IMR-90 (cell line): ENCODE measurements at regions not wholly inside any gene's neighbourhood (a gene's known extent, or its start where the extent isn't known, plus 50 kb on each side); places are given as distances from the start of the nearest gene placed in this dataset.

ENCODE experiments used
- ATAC-seq: fragments of 200-7000 bp; cut with Tn5 transposase; 2 replicates; pipeline ENCODE4 v1.9.1; 2020; ENCODE audit warnings: low read depth, mild to moderate bottlenecking, moderate library complexity
- BruUV-seq: library from RNA; stranded (reverse); fragments of 400-500 nt; replicated peaks from 2 replicates; lab custom pipeline; 2021; lab: Mats Ljungman, UMichigan
- CTCF ChIA-PET: fragments of 300-600 bp; formaldehyde crosslinking; extraction: SDS; loops from one replicate; lab custom pipeline; 2021; ENCODE audit warnings: antibody characterized with exemption; lab: Yijun Ruan, JAX
- POLR2A ChIA-PET: fragments of 300-600 bp; sonication (Branson Sonifier 250); formaldehyde crosslinking; loops from one replicate; lab custom pipeline; 2022; ENCODE audit warnings: antibody characterized with exemption; ENCODE audit not compliant: unreplicated experiment; lab: Charles Lee
- DNase-seq: peaks from one replicate; pipeline ENCODE4 v3.0.0; 2013
- H2AFZ ChIP-seq: replicated peaks from 2 replicates; pipeline ENCODE3; 2013; ENCODE audit warnings: low read length, mild to moderate bottlenecking; ENCODE audit not compliant: poor library complexity
- H2AK5ac ChIP-seq: 2 replicates; pipeline ENCODE4 v1.6.1; 2013; ENCODE audit warnings: low read depth, low read length, inconsistent platforms
- H2AK9ac ChIP-seq: replicated peaks from 2 replicates; pipeline ENCODE3; 2013; ENCODE audit warnings: mild to moderate bottlenecking, low read depth, low read length, moderate library complexity; ENCODE audit not compliant: poor library complexity
- H2BK120ac ChIP-seq: 2 replicates; pipeline ENCODE4 v1.6.1; 2013; ENCODE audit warnings: low read depth, low read length, inconsistent platforms
- H2BK15ac ChIP-seq: 3 replicates; pipeline ENCODE4 v1.6.1; 2013; ENCODE audit warnings: low read depth, low read length, inconsistent platforms
- H2BK20ac ChIP-seq: 2 replicates; pipeline ENCODE4 v1.6.1; 2013; ENCODE audit warnings: low read depth, mild to moderate bottlenecking, inconsistent platforms, low read length, moderate library complexity
- H2BK5ac ChIP-seq: 2 replicates; pipeline ENCODE4 v1.6.1; 2013; ENCODE audit warnings: mild to moderate bottlenecking, low read depth, low read length, inconsistent platforms; ENCODE audit not compliant: poor library complexity, severe bottlenecking
- H3K14ac ChIP-seq: replicated peaks from 2 replicates; pipeline ENCODE4 v1.6.1; 2013; ENCODE audit warnings: low read depth, low read length, inconsistent platforms
- H3K18ac ChIP-seq: 2 replicates; pipeline ENCODE4 v1.6.1; 2013; ENCODE audit warnings: low read depth, low read length, control low read depth
- H3K23ac ChIP-seq: 2 replicates; pipeline ENCODE4 v1.6.1; 2013; ENCODE audit warnings: low read depth, low read length, inconsistent platforms
- H3K27ac ChIP-seq: 2 replicates; pipeline ENCODE4 v1.5.1; 2013; ENCODE audit warnings: mild to moderate bottlenecking, control low read depth, low read length; ENCODE audit not compliant: insufficient read depth
- H3K27me3 ChIP-seq: 2 replicates; pipeline ENCODE4 v1.6.1; 2013; ENCODE audit warnings: low read length; ENCODE audit not compliant: control insufficient read depth, insufficient read depth
- H3K36me3 ChIP-seq: 2 replicates; pipeline ENCODE4 v1.6.1; 2013; ENCODE audit warnings: low read length, mixed read lengths; ENCODE audit not compliant: control insufficient read depth, insufficient read depth
- H3K4ac ChIP-seq: 2 replicates; pipeline ENCODE4 v1.6.1; 2013; ENCODE audit warnings: low read depth, low read length, inconsistent platforms
- H3K4me1 ChIP-seq: 2 replicates; pipeline ENCODE4 v1.6.1; 2013; ENCODE audit warnings: low read length, mixed read lengths; ENCODE audit not compliant: control insufficient read depth, insufficient read depth
- H3K4me2 ChIP-seq: 2 replicates; pipeline ENCODE4 v1.6.1; 2013; ENCODE audit warnings: low read depth, mild to moderate bottlenecking, control low read depth, low read length, moderate library complexity
- H3K4me3 ChIP-seq: 2 replicates; pipeline ENCODE4 v1.5.1; 2013; ENCODE audit warnings: low read depth, mild to moderate bottlenecking, control low read depth, low read length, moderate library complexity; ENCODE audit not compliant: insufficient read depth
- H3K56ac ChIP-seq: 2 replicates; pipeline ENCODE4 v1.6.1; 2013; ENCODE audit warnings: low read length, inconsistent platforms; ENCODE audit not compliant: insufficient read depth; ENCODE audit errors: extremely low read depth
- H3K79me1 ChIP-seq, 2 experiments: 2 replicates each; pipeline ENCODE4 v1.6.1; 2013; ENCODE audit warnings: low read length in 2 of 2, inconsistent platforms in 1 of 2, low read depth in 1 of 2
- H3K9ac ChIP-seq: 2 replicates; pipeline ENCODE4 v1.6.1; 2013; ENCODE audit warnings: low read depth, low read length, control low read depth
- H3K9me1 ChIP-seq: 2 replicates; pipeline ENCODE4 v1.6.1; 2013; ENCODE audit warnings: low read length, inconsistent platforms; ENCODE audit not compliant: insufficient read depth
- H3K9me3 ChIP-seq: 2 replicates; pipeline ENCODE4 v1.6.1; 2013; ENCODE audit warnings: low read length; ENCODE audit not compliant: control insufficient read depth, insufficient read depth
- H4K20me1 ChIP-seq: 2 replicates; pipeline ENCODE4 v1.6.1; 2013; ENCODE audit warnings: low read length, inconsistent platforms; ENCODE audit not compliant: insufficient read depth
- H4K5ac ChIP-seq: 2 replicates; pipeline ENCODE4 v1.6.1; 2013; ENCODE audit warnings: mild to moderate bottlenecking, low read depth, low read length, control low read depth
- H4K8ac ChIP-seq, 2 experiments: 2 replicates each; pipeline ENCODE4 v1.6.1; 2013; ENCODE audit warnings: low read depth in 2 of 2, low read length in 2 of 2, control low read depth in 1 of 2, inconsistent platforms in 1 of 2
- H4K91ac ChIP-seq: 2 replicates; pipeline ENCODE4 v1.6.1; 2013; ENCODE audit warnings: low read depth, low read length, inconsistent platforms; ENCODE audit not compliant: insufficient read depth
- BHLHE40 ChIP-seq: fragments of 150-350 bp; IDR thresholded peaks from 2 replicates; pipeline ENCODE4 v1.6.1; 2016; ENCODE audit warnings: mild to moderate bottlenecking, low read depth, low read length
- CHD1 ChIP-seq: IDR thresholded peaks from 2 replicates; pipeline ENCODE4 v1.6.1; 2012; ENCODE audit warnings: low read depth, low read length, improper control_type of control experiment
- FOS ChIP-seq: fragments of 150-350 bp; IDR thresholded peaks from 2 replicates; pipeline ENCODE4 v1.6.1; 2016; ENCODE audit warnings: low read depth, low read length
- MAFK ChIP-seq: IDR thresholded peaks from 2 replicates; pipeline ENCODE4 v1.6.1; 2012; ENCODE audit warnings: low read depth, low read length, improper control_type of control experiment
- MAZ ChIP-seq: IDR thresholded peaks from 2 replicates; pipeline ENCODE4 v1.6.1; 2012; ENCODE audit warnings: low read depth, mild to moderate bottlenecking, low read length, improper control_type of control experiment, moderate library complexity, borderline replicate concordance
- MXI1 ChIP-seq: IDR thresholded peaks from 2 replicates; pipeline ENCODE4 v1.6.1; 2012; ENCODE audit warnings: low read depth, mild to moderate bottlenecking, low read length, moderate library complexity, borderline replicate concordance
- RAD21 ChIP-seq: IDR thresholded peaks from 2 replicates; pipeline ENCODE4 v1.6.1; 2012; ENCODE audit warnings: low read length, improper control_type of control experiment
- WGBS, 2 experiments: methylation state at CpG; one replicate each; pipeline versions ENCODE4 v1.1.5 to v1.1.7; 2013; ENCODE audit warnings: missing lambda C conversion rate in 2 of 2; ENCODE audit not compliant: insufficient read length in 1 of 2; ENCODE audit errors: extremely low coverage in 2 of 2; 5-methylcytosine and 5-hydroxymethylcytosine counted together
- dilution Hi-C: fragments of 300-500 bp; cut with HindIII; formaldehyde crosslinking; loops from one replicate; pipeline ENCODE4 v1.14.3; 2018; ENCODE audit warnings: low sequenced_read_pairs; ENCODE audit not compliant: unreplicated experiment
- in situ Hi-C: fragments of 300-500 bp; cut with MboI; formaldehyde crosslinking; loops from 3 replicates; pipeline ENCODE4 v1.14.3; 2019; ENCODE audit warnings: low sequenced_read_pairs, inconsistent platforms, mixed read lengths
- intact Hi-C: fragments of 100-400 bp; cut with micrococcal nuclease; formaldehyde crosslinking; loops from 2 replicates; pipeline ENCODE4 v1.10.0; 2022
- TF ChIP-seq, protein P1 (sequence below): fragments of 150-350 bp; IDR thresholded peaks from 2 replicates; pipeline ENCODE4 v1.6.1; 2016; ENCODE audit warnings: low read depth, mild to moderate bottlenecking, low read length, moderate library complexity, borderline replicate concordance

DNA sequence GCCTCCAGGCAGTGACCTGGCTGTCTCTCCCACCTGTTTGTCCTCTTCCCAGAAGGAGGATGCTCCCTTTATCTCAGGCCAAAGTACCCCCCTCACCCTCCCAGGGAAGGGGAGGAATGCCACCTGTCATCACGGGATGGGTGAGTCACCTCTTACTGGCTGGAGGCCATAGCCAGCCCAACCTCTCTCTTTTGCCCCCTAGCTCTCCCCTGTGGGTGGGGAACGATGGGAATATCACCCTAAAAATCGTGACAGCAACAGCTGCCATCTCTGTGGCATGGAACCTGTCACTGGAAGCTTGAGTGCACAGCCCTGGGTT is 137.5 kb upstream of the PTPN1 start:
- H4K91ac ChIP-seq: peak overlapping the region; percentile 57; the same call in 1 of the 2 replicates
- no peak overlapping the region for H2AK9ac ChIP-seq
- no CpG with 5 or more reads among the region's 3 CpGs for WGBS, 2 experiments
- in situ Hi-C loops (no loop called here), dilution Hi-C loops (no loop called here), intact Hi-C loops (no loop called here)
- ATAC-seq (no peak), DNase-seq (peak; percentile 22)
- no peak overlapping the region for H3K4me2 ChIP-seq
- peak overlapping the region; percentile 53; the same call in 1 of the 2 replicates for H4K5ac ChIP-seq
- ChIA-PET CTCF (no interaction called here), POLR2A (interaction anchor here (0.7 kb wide), 1 partner anchor 207 kb away, joined by 5 read pairs; no protein-coding TSS in a partner anchor)
- H2BK120ac ChIP-seq: peak overlapping the region; percentile 70; the same call in 1 of the 2 replicates
- H3K79me1 ChIP-seq: no peaks in the 10 kb centered on the region
- H3K4me1 ChIP-seq: peaks cover 7% of the 10 kb centered on the region
- H3K9ac ChIP-seq: no peak overlapping the region
- H2BK5ac ChIP-seq: no peak overlapping the region
- no peak overlapping the region for H3K18ac ChIP-seq
- H2BK15ac ChIP-seq: no peak overlapping the region; the same call in 2 of the 3 replicates
- no TSS peak for BruUV-seq
- H2BK20ac ChIP-seq: peak overlapping the region; percentile 8; the same call in 1 of the 2 replicates
- H3K4me3 ChIP-seq: no peak overlapping the region
- peak overlapping the region; percentile 36 for H3K4ac ChIP-seq
- H3K27me3 ChIP-seq: no peaks in the 10 kb centered on the region
- H3K56ac ChIP-seq: no peak overlapping the region
- no peak overlapping the region; a peak in 1 of 4 replicates for H4K8ac ChIP-seq
- H3K9me3 ChIP-seq: no peaks in the 10 kb centered on the region
- no peaks in the 10 kb centered on the region for H3K36me3 ChIP-seq
- H3K23ac ChIP-seq: no peak overlapping the region
- TF ChIP-seq CHD1 (no peak), MAZ (0 out of 2 replicates have a peak, but pooled peaks have one; percentile 25), MXI1 (no peak), FOS (peak; percentile 27; the same call in 1 of the 2 replicates), RAD21 (no peak), MAFK (no peak), BHLHE40 (0 out of 2 replicates have a peak, but pooled peaks have one; percentile 7)
- TF ChIP-seq, protein P1, sequence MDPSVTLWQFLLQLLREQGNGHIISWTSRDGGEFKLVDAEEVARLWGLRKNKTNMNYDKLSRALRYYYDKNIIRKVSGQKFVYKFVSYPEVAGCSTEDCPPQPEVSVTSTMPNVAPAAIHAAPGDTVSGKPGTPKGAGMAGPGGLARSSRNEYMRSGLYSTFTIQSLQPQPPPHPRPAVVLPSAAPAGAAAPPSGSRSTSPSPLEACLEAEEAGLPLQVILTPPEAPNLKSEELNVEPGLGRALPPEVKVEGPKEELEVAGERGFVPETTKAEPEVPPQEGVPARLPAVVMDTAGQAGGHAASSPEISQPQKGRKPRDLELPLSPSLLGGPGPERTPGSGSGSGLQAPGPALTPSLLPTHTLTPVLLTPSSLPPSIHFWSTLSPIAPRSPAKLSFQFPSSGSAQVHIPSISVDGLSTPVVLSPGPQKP: no peak
- peak overlapping the region; percentile 68 for H2AK5ac ChIP-seq
- H3K9me1 ChIP-seq: no peaks in the 10 kb centered on the region
- no peak overlapping the region for H3K14ac ChIP-seq
- H2AFZ ChIP-seq: no peak overlapping the region
- no peak overlapping the region for H3K27ac ChIP-seq
- H4K20me1 ChIP-seq: no peaks in the 10 kb centered on the region
